HepG2 (cell line): ENCODE measurements at regions not wholly inside any gene's neighbourhood (a gene's known extent, or its start where the extent isn't known, plus 50 kb on each side); places are given as distances from the start of the nearest gene placed in this dataset.
"Not testable (repeated sequence)": the region's sequence is repeated elsewhere in the genome, so short reads cannot be mapped to it uniquely, and the experiment has no call there.

ENCODE experiments used
- ATAC-seq: fragments of 200-7000 bp; cut with Tn5 transposase; 3 replicates; pipeline ENCODE4 v1.9.1; 2020; ENCODE audit warnings: mild to moderate bottlenecking, moderate library complexity
- BruUV-seq: library from RNA; stranded (reverse); fragments of 400-500 nt; replicated peaks from 2 replicates; lab custom pipeline; 2021; lab: Mats Ljungman, UMichigan
- CTCF ChIA-PET: fragments of 300-600 bp; formaldehyde crosslinking; extraction: SDS; loops from one replicate; lab custom pipeline; 2021; ENCODE audit warnings: low total read pairs, inconsistent platforms, low intra/inter-chr PET ratio; lab: Yijun Ruan, JAX
- POLR2A ChIA-PET: fragments of 350-600 bp; sonication (Branson Sonifier 250); formaldehyde crosslinking; loops from one replicate; lab custom pipeline; 2020; ENCODE audit warnings: antibody characterized with exemption, inconsistent platforms; lab: Yijun Ruan, JAX
- DNase-seq: peaks from one replicate; pipeline ENCODE4 v3.0.0-alpha.2; 2015; ENCODE audit warnings: low spot score
- FAIRE-seq: peaks from 3 replicates; lab custom pipeline; 2011; peaks lifted over from hg19 to GRCh38; lab: Jason Lieb, UNC
- H2AFZ ChIP-seq: one replicate; pipeline ENCODE4 v1.6.1; 2011; ENCODE audit warnings: low read length, inconsistent platforms
- H3K27ac ChIP-seq: fragments of 300-600 bp; 3 replicates; pipeline ENCODE4 v1.8.0; 2011; ENCODE audit warnings: mixed run types, mild to moderate bottlenecking, mixed read lengths, low read length, inconsistent platforms; ENCODE audit not compliant: insufficient read depth; ENCODE audit errors: extremely low read length
- H3K27me3 ChIP-seq, 2 experiments: fragments of 200-600 bp in 1 of 2; 2 replicates in 1 of 2; 3 replicates in 1 of 2; pipeline versions ENCODE4 v1.6.0 to v1.8.0; 2011; ENCODE audit warnings: low read length in 2 of 2, mild to moderate bottlenecking in 2 of 2, moderate library complexity in 2 of 2, inconsistent platforms in 1 of 2; ENCODE audit not compliant: insufficient read depth in 2 of 2, control insufficient read depth in 1 of 2
- H3K36me3 ChIP-seq, 2 experiments: fragments of 200-600 bp in 1 of 2; replicated peaks in 1 of 2; 2 replicates in 1 of 2; 3 replicates in 1 of 2; pipeline versions ENCODE4 v1.5.1 to v1.8.0; 2011; ENCODE audit warnings: low read length in 2 of 2, inconsistent platforms in 1 of 2; ENCODE audit not compliant: insufficient read depth in 2 of 2, control insufficient read depth in 1 of 2
- H3K4me1 ChIP-seq: 2 replicates; pipeline ENCODE4 v1.5.1; 2012; ENCODE audit warnings: low read length, inconsistent platforms; ENCODE audit not compliant: insufficient read depth
- H3K4me2 ChIP-seq: 2 replicates; pipeline ENCODE4 v1.6.0; 2011; ENCODE audit warnings: low read depth, low read length, inconsistent platforms
- H3K4me3 ChIP-seq, 3 experiments: fragments of 200-600 bp in 1 of 3; sonication (generic), shearing (Covaris generic) in 1 of 3; replicated peaks in 1 of 3; 2 replicates each; pipeline ENCODE4 v1.5.1; 2011 to 2016; ENCODE audit warnings: low read length in 3 of 3, inconsistent platforms in 2 of 3, low read depth in 2 of 3, mild to moderate bottlenecking in 2 of 3, control low read depth in 1 of 3, mixed read lengths in 1 of 3; ENCODE audit not compliant: insufficient read depth in 1 of 3
- H3K79me2 ChIP-seq: one replicate; pipeline ENCODE4 v1.6.1; 2011; ENCODE audit warnings: low read length, inconsistent platforms; ENCODE audit not compliant: insufficient read depth
- H3K9ac ChIP-seq: 2 replicates; pipeline ENCODE4 v1.6.0; 2011; ENCODE audit warnings: mild to moderate bottlenecking, low read depth, low read length, inconsistent platforms; ENCODE audit not compliant: insufficient read depth
- H3K9me3 ChIP-seq: 2 replicates; pipeline ENCODE4 v1.5.1; 2012; ENCODE audit warnings: mild to moderate bottlenecking, low read length
- H4K20me1 ChIP-seq: 2 replicates; pipeline ENCODE4 v1.6.0; 2011; ENCODE audit warnings: inconsistent platforms, mild to moderate bottlenecking, low read length, moderate library complexity; ENCODE audit not compliant: insufficient read depth
- CREB1 ChIP-seq, 2 experiments: fragments of 450-650 bp in 1 of 2; IDR thresholded peaks; 2 replicates each; pipeline ENCODE4 v1.6.1; 2016 to 2017; ENCODE audit warnings: control low read depth in 1 of 2, mild to moderate bottlenecking in 1 of 2, missing compliant biosample characterization in 1 of 2, missing genetic modification characterization in 1 of 2
- LCORL ChIP-seq, 2 experiments: fragments of 450-650 bp in 1 of 2; sonication (generic) in 1 of 2; formaldehyde crosslinking in 1 of 2; IDR thresholded peaks; 2 replicates each; pipeline versions ENCODE4 v1.5.0 to v1.6.1; 2017 to 2020; ENCODE audit warnings: antibody characterized with exemption in 1 of 2, missing genetic modification reagents in 1 of 2
- MNT ChIP-seq: fragments of 450-650 bp; IDR thresholded peaks from 2 replicates; pipeline ENCODE4 v1.6.1; 2016
- NFRKB ChIP-seq: fragments of 450-650 bp; IDR thresholded peaks from 2 replicates; pipeline ENCODE4 v1.6.1; 2017
- NONO ChIP-seq, 2 experiments: fragments of 450-650 bp in 1 of 2; sonication (generic) in 1 of 2; formaldehyde crosslinking in 1 of 2; IDR thresholded peaks in 1 of 2; conservative IDR thresholded peaks in 1 of 2; 2 replicates each; pipeline versions ENCODE4 v1.6.1 to v1.8.0; 2017 to 2022; ENCODE audit warnings: mild to moderate bottlenecking in 1 of 2, missing genetic modification reagents in 1 of 2, moderate library complexity in 1 of 2
- SOX6 ChIP-seq, 2 experiments: fragments of 450-650 bp in 1 of 2; sonication (generic) in 1 of 2; formaldehyde crosslinking in 1 of 2; IDR thresholded peaks; 2 replicates each; pipeline versions ENCODE4 v1.4.0 to v1.6.1; 2017 to 2020; ENCODE audit warnings: antibody characterized with exemption in 1 of 2, mild to moderate bottlenecking in 1 of 2, missing genetic modification reagents in 1 of 2
- SP1 ChIP-seq, 2 experiments: fragments of 450-650 bp in 1 of 2; sonication (generic) in 1 of 2; formaldehyde crosslinking in 1 of 2; IDR thresholded peaks; 2 replicates each; pipeline versions ENCODE4 v1.4.0 to v1.6.1; 2016 to 2020; ENCODE audit warnings: missing genetic modification reagents in 1 of 2
- WGBS: methylation state at CpG from one replicate; pipeline ENCODE4 v1.1.6; 2017; ENCODE audit warnings: low lambda C conversion rate; 5-methylcytosine and 5-hydroxymethylcytosine counted together
- in situ Hi-C: cut with HindIII; loops from 2 replicates; pipeline ENCODE4 v1.10.0; 2017; ENCODE audit warnings: low pct_unique_long_range_greater_than_20kb; ENCODE audit not compliant: extremely low pct_ligation_motif_present
- intact Hi-C: fragments of 100-400 bp; cut with micrococcal nuclease; formaldehyde crosslinking; loops from one replicate; pipeline ENCODE4 v1.10.0; 2022; ENCODE audit not compliant: unreplicated experiment

GRCh38 chr2:91446489-91446888 is 2755.0 kb downstream of the RPIA start (continued):
- TF ChIP-seq SP1 (IDR thresholded peaks at IDR 0.05) (peak; percentile 86), MNT (peak; percentile 27; the same call in 1 of the 2 replicates), LCORL (IDR thresholded peaks at IDR 0.05) (peak; percentile 68; the same call in 1 of the 2 replicates), NONO (IDR thresholded peaks at IDR 0.05) (peak; percentile 99), CREB1 (IDR thresholded peaks at IDR 0.05) (peak; percentile 67; the same call in 1 of the 2 replicates), SOX6 (IDR thresholded peaks at IDR 0.05) (peak; percentile 98), NFRKB (0 out of 2 replicates have a peak, but pooled peaks have one; percentile 44)
- not testable (repeated sequence) for TF ChIP-seq SP1 (CRISPR knock-in tag; IDR thresholded peaks at IDR 0.05); LCORL (CRISPR knock-in tag; IDR thresholded peaks at IDR 0.05); NONO (CRISPR knock-in tag; conservative IDR thresholded peaks at IDR 0.05); CREB1 (CRISPR knock-in tag; IDR thresholded peaks at IDR 0.05); SOX6 (CRISPR knock-in tag; IDR thresholded peaks at IDR 0.05)

GRCh38 chr2:91446915-91447314 is 2755.4 kb downstream of the RPIA start:
- FAIRE-seq, BruUV-seq, DNase-seq, in situ Hi-C loops, H3K4me3 ChIP-seq, H3K36me3 ChIP-seq, POLR2A ChIA-PET, intact Hi-C loops, H3K79me2 ChIP-seq, ATAC-seq, H3K4me1 ChIP-seq, H3K4me2 ChIP-seq, CTCF ChIA-PET, H4K20me1 ChIP-seq, H3K27ac ChIP-seq, H3K9me3 ChIP-seq, H3K9ac ChIP-seq, H2AFZ ChIP-seq: not testable (repeated sequence)
- peaks cover 6 to 19% of the 10 kb centered on the region in 2 experiments; a peak in 3 of 5 replicates for H3K27me3 ChIP-seq
- 64% methylated on average over 6 of the region's 7 CpGs for WGBS

DNA sequence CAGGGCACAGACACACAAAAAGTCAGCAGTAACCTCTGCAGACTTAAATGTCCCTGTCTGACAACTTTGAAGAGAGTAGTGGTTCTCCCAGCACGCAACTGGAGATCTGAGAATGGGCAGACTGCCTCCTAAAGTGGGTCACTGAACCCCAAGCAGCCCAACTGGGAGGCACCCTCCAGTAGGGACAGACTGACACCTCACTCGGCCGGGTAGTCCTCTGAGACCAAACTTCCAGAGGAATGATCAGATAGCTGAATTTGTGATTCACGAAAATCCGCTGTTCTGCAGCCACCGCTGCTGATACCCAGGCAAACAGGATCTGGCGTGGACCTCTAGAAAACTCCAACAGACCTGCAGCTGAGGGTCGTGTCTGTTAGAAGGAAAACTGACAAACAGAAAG is 2756.0 kb downstream of the RPIA start:
- H3K27me3 ChIP-seq: peaks cover 4 to 13% of the 10 kb centered on the region in 2 experiments; a peak in 3 of 5 replicates
- H3K79me2 ChIP-seq, POLR2A ChIA-PET, intact Hi-C loops, BruUV-seq, CTCF ChIA-PET, H2AFZ ChIP-seq, H3K27ac ChIP-seq, DNase-seq, H3K4me2 ChIP-seq, H3K9me3 ChIP-seq, H3K4me1 ChIP-seq, H3K9ac ChIP-seq, in situ Hi-C loops, H3K36me3 ChIP-seq, H3K4me3 ChIP-seq, H4K20me1 ChIP-seq, FAIRE-seq, ATAC-seq: not testable (repeated sequence)
- 40% methylated on average over 6 of the region's 8 CpGs for WGBS

- H3K9me3 ChIP-seq, BruUV-seq, H4K20me1 ChIP-seq, H3K9ac ChIP-seq, FAIRE-seq, H3K4me1 ChIP-seq, CTCF ChIA-PET, ATAC-seq, H3K27ac ChIP-seq, H3K36me3 ChIP-seq, H2AFZ ChIP-seq, intact Hi-C loops, in situ Hi-C loops, H3K27me3 ChIP-seq, H3K79me2 ChIP-seq, POLR2A ChIA-PET, H3K4me3 ChIP-seq, DNase-seq, H3K4me2 ChIP-seq: not testable (repeated sequence)
- 27% methylated on average over 9 of the region's 9 CpGs for WGBS
Observed at GRCh38 chr2:91462292-91462691, 2770.8 kb downstream of the RPIA start.
